ENCODE measurements at regions not wholly inside any gene's neighbourhood (a gene's known extent, or its start where the extent isn't known, plus 50 kb on each side); places are given as distances from the start of the nearest gene placed in this dataset.

DNA sequence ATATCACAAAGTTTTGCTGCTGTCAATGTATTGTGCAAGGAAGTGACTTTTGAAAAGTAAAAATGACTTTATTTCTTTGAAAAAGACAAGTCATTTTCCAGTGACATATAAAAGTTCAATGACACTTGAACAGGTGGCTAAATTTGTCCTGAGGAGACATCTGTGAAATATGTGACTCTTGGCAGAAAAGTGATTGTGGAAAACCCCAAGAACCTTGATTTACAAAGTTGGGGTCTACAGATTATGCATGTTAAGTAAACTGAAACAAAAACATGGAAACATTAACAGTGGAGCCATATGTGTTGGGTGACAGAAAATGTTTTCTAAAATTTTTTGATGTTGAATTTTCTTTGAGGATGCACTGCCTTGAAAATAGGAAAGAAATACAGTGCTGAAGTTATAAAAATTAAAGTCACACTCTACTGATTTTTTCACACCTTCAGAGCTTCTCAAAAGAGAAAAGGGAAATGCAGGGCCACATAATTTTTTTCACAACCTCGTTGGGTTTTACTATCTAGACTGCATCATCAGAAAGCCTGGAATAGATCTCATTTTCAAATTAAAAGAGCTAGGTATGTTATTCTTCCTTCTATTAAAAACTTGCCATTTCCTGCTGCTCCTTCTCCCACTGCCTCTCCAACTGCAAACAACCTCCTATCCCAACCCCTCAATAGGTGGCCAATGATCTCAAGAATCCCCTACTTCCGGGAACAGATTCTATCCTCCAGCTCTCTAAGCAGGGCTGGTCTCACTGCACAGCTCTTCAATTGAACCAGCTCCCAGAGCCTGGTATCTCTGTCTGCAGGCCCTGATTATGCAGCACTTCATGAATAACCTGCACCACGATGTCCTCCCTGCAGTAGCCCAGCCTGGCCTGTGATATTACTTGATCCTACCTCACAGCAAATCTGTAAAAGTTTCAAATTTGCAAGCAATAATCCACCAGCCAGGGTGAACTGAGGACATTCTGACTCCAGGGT is 570.8 kb upstream of the CPEB2 start:
- peaks cover 7% of the 10 kb centered on the region for H3K9me3 ChIP-seq (ENCODE audit: control insufficient read depth, low read length)
- H3K9ac ChIP-seq (ENCODE audit: extremely low read depth, low read length, poor library complexity, severe bottlenecking) = no peak overlapping the region
- 76% methylated on average over 2 to 3 of the region's 3 CpGs for WGBS, 2 experiments (ENCODE audit: insufficient coverage in 1 of 2, insufficient read length in 1 of 2)
- Mint-ChIP-seq H3K27me3 (ENCODE audit: insufficient read depth) (no peaks in the 10 kb centered on the region), H3K4me3 (no peak overlapping the region), H3K27ac (no peak overlapping the region), H3K9me3 (peaks cover 12% of the 10 kb centered on the region), H3K36me3 (ENCODE audit: low read depth) (no peaks in the 10 kb centered on the region), H3K4me1 (peaks cover 7% of the 10 kb centered on the region)
- no peak for DNase-seq
- no peaks in the 10 kb centered on the region for H3K27me3 ChIP-seq (ENCODE audit: control insufficient read depth, insufficient read depth, low read length, poor library complexity, severe bottlenecking)
- H3K36me3 ChIP-seq (ENCODE audit: control insufficient read depth, insufficient read depth, low read length) = no peaks in the 10 kb centered on the region
- H3K4me1 ChIP-seq (ENCODE audit: control insufficient read depth, insufficient read depth, low read length) = no peaks in the 10 kb centered on the region
- no peak overlapping the region for H3K4me3 ChIP-seq (ENCODE audit: low read length)
- TF ChIP-seq, protein P1, sequence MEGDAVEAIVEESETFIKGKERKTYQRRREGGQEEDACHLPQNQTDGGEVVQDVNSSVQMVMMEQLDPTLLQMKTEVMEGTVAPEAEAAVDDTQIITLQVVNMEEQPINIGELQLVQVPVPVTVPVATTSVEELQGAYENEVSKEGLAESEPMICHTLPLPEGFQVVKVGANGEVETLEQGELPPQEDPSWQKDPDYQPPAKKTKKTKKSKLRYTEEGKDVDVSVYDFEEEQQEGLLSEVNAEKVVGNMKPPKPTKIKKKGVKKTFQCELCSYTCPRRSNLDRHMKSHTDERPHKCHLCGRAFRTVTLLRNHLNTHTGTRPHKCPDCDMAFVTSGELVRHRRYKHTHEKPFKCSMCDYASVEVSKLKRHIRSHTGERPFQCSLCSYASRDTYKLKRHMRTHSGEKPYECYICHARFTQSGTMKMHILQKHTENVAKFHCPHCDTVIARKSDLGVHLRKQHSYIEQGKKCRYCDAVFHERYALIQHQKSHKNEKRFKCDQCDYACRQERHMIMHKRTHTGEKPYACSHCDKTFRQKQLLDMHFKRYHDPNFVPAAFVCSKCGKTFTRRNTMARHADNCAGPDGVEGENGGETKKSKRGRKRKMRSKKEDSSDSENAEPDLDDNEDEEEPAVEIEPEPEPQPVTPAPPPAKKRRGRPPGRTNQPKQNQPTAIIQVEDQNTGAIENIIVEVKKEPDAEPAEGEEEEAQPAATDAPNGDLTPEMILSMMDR (conservative IDR thresholded peaks at IDR 0.05) = no peak
- H3K27ac ChIP-seq (ENCODE audit: low read depth, low read length) = no peak overlapping the region

- Histone ChIP-seq H3K9me3 (ENCODE audit: control insufficient read depth, low read length) (no peaks in the 10 kb centered on the region), H3K4me3 (ENCODE audit: low read length) (no peak overlapping the region), H3K27me3 (ENCODE audit: control insufficient read depth, insufficient read depth, low read length, poor library complexity, severe bottlenecking) (no peaks in the 10 kb centered on the region), H3K36me3 (ENCODE audit: control insufficient read depth, insufficient read depth, low read length) (no peaks in the 10 kb centered on the region), H3K9ac (ENCODE audit: extremely low read depth, low read length, poor library complexity, severe bottlenecking) (no peak overlapping the region), H3K4me1 (ENCODE audit: control insufficient read depth, insufficient read depth, low read length) (no peaks in the 10 kb centered on the region), H3K27ac (ENCODE audit: low read depth, low read length) (no peak overlapping the region)
- no peak for DNase-seq
- Mint-ChIP-seq H3K36me3 (ENCODE audit: low read depth) (no peaks in the 10 kb centered on the region), H3K4me3 (no peak overlapping the region), H3K27ac (no peak overlapping the region), H3K27me3 (ENCODE audit: insufficient read depth) (no peaks in the 10 kb centered on the region), H3K4me1 (peaks cover 7% of the 10 kb centered on the region), H3K9me3 (no peaks in the 10 kb centered on the region)
- TF ChIP-seq, protein P1 (conservative IDR thresholded peaks at IDR 0.05) = no peak
- WGBS, 2 experiments (ENCODE audit: insufficient coverage in 1 of 2, insufficient read length in 1 of 2) = 50 to 94% methylated on average over 1 to 2 of the region's 2 CpGs
These were observed 567.8 kb upstream of the CPEB2 start for GRCh38 chr4:14434483-14434882.

DNA sequence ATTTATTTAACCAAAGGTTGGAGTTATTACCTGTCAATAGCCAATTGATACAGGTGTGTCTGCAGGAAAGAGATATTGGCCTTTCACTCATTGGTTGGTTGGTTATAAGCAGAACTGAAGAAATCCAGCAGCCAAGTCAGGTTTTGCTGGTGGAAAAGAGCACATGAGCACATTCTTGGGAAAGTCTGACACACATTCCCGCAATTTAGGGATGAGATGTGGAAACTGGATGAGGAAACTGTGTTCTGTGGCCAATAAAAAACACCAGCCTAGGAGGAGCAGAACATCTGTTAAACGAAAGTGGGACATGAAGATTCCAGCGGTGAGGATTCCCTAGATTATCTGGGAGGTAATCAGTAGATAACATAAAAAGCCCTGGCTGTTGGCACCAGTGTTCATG is 567.4 kb upstream of the CPEB2 start:
- H3K27ac Mint-ChIP-seq = no peak overlapping the region
- Histone ChIP-seq H3K4me3 (ENCODE audit: low read length) (no peak overlapping the region), H3K27ac (ENCODE audit: low read depth, low read length) (no peak overlapping the region), H3K27me3 (ENCODE audit: control insufficient read depth, insufficient read depth, low read length, poor library complexity, severe bottlenecking) (no peaks in the 10 kb centered on the region), H3K4me1 (ENCODE audit: control insufficient read depth, insufficient read depth, low read length) (no peaks in the 10 kb centered on the region), H3K36me3 (ENCODE audit: control insufficient read depth, insufficient read depth, low read length) (no peaks in the 10 kb centered on the region), H3K9me3 (ENCODE audit: control insufficient read depth, low read length) (no peaks in the 10 kb centered on the region), H3K9ac (ENCODE audit: extremely low read depth, low read length, poor library complexity, severe bottlenecking) (no peak overlapping the region)
- TF ChIP-seq, protein P1 (conservative IDR thresholded peaks at IDR 0.05) = no peak
- no peak overlapping the region for H3K4me3 Mint-ChIP-seq
- H3K9me3 Mint-ChIP-seq = no peaks in the 10 kb centered on the region
- H3K36me3 Mint-ChIP-seq (ENCODE audit: low read depth) = no peaks in the 10 kb centered on the region
- WGBS, 2 experiments (ENCODE audit: insufficient coverage in 1 of 2, insufficient read length in 1 of 2) = 88 to 97% methylated on average over 2 of the region's 3 CpGs
- DNase-seq = no peak
- H3K4me1 Mint-ChIP-seq = peaks cover 7% of the 10 kb centered on the region
- no peaks in the 10 kb centered on the region for H3K27me3 Mint-ChIP-seq (ENCODE audit: insufficient read depth)
